Activated T-helper 1 cell treated with anti-CD3 and anti-CD28 coated beads, Interleukin-2, amount 50 U/mL, for 16 hours (primary cell): ENCODE measurements at regions not wholly inside any gene's neighbourhood (a gene's known extent, or its start where the extent isn't known, plus 50 kb on each side); places are given as distances from the start of the nearest gene placed in this dataset.
"Not testable (repeated sequence)": the region's sequence is repeated elsewhere in the genome, so short reads cannot be mapped to it uniquely, and the experiment has no call there.

Experiments used
- DNase-seq, 2 donors: peaks; one replicate each; pipeline ENCODE4 v3.0.0-alpha.2; 2020; ENCODE audit warnings: low read depth in 1 of 2, low spot score in 1 of 2

DNA sequence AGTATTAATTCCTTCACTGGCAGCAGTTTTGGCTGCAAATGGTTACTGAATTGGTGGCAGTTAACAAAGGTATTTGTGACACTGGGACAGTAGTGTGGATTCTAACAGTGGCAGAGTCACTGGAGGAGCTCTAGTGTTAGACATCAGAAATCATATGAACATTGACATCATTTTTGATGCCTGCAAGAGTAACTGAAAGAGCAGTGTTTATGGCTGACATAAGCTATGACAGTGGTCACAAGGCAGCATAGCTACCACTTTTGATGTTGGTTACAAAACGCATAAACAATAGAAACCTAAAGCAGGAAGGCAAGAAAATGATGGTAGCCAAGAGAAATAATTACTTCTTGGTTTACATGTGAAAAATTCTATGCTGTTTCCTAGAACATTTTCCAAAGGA, 326.7 kb upstream of the MAN1A1 start:
- no peak for DNase-seq

DNA sequence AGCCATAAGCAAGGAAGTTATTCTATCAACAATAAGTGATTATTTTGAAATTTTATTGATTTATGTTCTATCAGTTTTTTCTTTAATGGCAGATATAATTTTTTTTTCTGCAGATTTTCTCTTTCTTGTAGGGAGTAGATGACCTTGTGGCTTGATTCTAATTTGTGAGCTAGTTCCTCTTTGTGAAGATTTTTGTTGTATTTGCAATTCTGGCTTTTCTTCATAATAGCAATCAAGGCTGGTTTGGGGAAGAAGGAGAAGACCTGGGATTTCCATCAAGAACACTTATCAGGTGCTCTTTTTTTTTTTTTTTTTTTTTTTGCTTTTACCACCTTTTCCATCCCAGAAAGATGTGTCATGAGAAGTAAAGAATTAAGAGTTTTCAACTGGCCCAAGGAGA, 324.2 kb upstream of the MAN1A1 start:
- DNase-seq: no peak

DNA sequence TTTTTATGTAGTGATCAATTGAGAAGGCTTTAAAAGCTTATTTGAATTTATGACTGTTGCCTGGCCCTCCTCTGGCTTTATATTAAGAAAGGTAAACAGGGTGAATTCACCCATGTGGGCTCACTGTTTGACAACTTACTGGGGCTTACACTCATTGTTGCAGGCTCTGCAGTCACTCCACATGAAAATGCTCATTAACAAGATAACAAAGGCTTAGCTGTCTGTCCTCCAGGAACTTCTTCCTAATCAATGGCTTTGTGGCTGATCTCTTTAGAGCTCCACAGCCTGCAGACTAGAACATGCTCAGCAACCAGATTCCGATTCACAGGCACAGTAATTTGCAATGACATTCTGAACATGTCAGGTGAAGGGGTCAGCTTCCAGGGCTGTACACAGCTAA, 323.2 kb upstream of the MAN1A1 start:
- DNase-seq: no peak

DNA sequence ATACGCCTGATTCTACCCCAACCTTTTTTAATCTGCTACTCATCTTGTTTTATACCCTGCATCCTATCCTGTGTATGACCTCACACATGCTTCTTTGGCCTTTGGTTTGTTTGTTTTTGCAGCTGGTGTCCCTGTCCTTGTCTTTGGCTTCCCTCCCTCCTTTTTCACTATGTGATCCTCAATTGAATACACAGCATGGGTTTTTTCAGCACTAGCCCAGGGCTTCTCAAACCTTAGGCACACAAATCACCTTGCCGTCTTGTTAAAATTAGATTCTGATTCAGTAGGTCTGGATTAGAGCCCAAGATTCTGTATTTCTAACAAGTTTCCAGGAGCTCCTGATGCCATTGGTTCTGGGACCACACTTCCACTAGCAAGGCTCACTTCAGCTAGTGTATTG, 321.5 kb upstream of the MAN1A1 start:
- no peak for DNase-seq

DNA sequence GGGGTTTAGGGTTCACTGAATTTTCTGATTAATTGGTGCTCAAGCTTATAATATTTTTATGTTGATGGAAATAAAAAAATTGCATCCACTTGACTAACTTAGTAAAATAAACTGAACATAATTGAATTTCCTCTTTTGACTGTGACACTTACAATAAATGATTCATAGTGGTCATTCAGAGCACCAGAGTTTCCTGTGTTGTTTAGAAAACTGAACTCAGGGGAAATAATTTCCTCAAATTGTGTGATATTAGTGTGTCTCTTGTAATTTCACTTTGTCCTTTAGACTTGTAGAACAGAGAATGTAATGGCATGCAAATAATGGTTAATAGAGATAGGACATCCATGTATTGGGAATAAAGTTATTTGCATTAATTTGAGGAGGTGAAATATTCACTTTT, 319.7 kb upstream of the MAN1A1 start:
- DNase-seq: no peak

DNA sequence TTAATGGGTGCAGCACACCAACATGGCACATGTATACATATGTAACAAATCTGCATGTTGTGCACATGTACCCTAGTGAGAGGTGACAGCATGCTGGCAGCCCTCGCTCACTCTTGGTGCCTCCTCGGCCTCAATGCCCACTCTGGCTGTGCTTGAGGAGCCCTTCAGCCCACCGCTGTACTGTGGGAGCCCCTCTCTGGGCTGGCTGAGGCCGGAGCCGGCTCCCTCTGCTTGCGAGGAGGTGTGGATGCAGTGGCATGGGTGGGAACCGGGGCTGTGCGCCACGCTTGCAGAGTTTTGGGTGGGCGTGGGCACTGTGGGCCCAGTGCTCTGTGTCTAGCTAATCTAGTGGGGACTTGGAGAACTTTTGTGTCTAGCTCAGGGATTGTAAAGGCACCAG, 315.9 kb upstream of the MAN1A1 start:
- not testable (repeated sequence) for DNase-seq

DNA sequence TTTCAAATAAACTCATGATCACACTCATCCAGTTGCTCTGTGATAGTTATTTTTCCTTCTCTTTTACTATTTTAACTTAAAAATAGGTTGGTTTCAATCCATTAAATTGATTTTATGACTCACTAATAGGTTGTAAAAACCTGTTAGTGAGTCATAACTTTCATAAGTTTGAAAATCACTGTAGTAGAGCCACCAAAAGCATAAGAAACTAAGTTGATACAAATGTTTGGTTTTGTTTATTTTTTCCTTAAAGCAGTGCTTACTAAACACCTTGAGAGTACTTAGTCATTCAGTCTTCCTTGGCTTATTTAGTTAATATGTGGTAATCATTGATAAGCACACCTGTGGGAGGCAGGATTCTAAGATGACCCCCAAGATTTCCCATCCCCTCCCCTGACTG, 312.1 kb upstream of the MAN1A1 start:
- DNase-seq: no peak

DNA sequence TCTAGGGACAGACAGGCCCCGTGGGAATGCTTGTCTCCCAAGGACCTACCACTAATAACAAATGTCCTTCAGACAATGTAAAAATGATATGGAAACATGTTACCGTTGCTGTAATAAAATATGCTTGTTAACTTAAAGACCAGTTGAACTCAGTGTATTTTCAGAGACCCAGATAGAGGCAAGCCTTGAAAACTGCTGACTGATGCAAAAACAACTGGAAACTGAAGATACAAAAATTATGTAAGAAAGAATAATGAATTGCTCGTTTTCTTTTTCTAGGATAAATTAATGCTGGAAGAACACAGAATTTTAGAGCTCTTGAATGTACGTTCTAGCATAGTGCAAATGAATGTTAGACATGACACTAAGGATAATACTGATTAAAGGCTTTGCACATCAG, 311.5 kb upstream of the MAN1A1 start:
- no peak for DNase-seq

DNA sequence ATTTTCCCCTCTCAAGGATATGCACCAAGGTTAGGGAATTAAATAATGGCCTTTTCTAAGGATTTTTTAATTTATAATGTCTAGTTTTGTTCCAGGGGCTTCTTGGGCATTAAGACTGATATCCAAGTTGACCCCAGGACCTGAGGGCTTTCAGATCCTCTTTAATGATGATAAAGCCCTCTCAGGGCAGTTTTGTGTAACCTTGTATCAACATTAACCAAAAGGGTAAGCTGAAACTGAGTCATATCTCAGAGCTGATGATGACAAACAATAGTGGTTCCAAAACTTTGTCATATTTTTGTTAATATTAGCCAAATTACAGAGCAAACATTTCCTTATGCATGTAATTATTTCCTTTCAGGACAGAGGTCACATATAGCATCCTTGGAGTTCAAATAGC, 309.4 kb upstream of the MAN1A1 start:
- no peak for DNase-seq

DNA sequence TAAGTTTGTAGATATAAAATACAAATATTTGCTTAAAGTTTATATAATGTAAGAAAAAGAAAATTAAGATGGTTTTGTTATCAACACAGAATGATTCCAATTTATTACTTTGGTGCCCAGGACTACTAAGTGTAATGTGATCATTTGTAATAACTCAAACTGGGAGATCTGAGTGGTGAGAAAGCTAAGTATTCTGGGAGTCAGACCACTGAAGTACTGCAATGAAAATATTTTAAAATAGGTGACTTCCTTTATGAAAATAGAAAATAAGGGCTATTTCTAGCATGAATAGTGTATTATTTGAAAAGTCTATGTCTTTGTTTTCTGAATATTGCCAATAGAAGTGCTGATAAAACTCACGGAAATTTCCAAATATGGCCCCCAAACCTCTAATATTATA, 305.6 kb upstream of the MAN1A1 start:
- no peak for DNase-seq

DNA sequence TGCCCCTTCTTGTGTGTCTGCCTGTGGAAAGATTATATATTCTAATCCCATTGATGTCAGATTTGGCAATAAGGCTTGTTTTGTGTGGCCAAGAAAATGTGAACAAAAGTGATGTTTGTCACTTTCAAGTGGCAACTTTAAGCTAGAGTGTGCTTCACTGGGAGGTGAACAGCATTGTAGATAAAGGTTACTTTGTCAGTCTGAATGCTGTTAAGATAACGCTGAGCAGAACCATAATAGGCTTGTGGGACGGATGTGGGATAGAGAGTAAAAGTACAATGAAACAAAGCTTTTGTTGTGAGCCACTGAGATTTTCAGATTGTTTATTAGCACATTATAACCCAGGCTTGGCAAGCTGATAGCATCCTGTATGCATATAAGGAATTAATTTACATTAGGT, 303.8 kb upstream of the MAN1A1 start:
- no peak for DNase-seq

DNA sequence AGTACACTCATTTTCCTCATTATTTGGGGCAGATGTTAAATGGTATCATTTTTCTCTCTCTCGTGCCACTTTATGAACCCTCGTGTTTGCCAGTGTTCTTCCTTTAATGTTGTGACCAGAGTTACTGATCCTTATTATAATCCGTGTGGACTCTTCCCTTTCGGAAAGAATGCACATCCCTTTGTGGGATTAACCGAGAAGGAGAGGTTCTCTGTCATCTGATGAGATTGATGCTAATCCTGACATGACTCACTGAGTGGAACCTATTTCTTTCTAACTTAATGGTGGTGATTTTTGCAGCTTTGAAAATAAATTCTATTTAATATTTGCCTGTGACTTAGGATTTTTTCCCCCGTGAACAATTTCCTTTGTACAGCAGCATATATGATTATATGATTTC, 300.0 kb upstream of the MAN1A1 start:
- DNase-seq: no peak

DNA sequence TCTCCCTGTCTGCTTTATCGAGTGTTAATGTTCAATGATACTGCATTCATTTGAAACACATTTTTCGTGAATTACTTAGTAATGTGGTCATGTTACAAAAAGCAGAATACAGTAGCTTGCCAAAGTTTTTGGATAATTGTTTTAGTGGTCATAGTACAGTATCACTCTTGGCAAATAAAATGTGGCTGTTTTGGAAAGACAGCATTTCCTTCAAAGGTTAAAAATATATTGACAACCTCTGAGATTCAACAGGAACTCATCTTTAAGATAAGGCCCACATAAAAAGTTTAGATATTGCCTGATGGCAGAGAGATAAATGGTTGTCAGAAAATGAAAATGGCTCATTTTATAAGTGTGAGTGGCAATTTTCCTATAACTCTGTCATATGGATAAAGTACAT, 297.7 kb upstream of the MAN1A1 start:
- DNase-seq: no peak

DNA sequence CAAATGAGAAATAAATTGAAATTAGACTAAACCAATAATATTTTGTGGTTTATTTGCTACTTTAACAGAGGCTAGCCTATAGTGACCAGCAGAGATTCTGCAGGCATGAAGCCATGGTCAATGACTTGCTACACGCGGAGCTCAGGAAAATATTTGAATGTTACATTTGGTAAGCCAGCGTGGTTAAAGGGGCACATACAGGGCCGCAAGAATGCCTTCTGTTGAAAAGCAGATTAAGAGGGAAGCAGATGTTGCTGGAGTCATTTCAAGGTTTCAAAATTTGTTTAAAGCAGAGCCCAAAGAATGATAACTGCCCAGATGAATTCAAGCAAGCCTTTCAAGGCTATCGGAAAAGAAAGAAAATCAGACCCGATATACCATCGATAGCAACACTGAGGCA, 294.3 kb upstream of the MAN1A1 start:
- no peak for DNase-seq

DNA sequence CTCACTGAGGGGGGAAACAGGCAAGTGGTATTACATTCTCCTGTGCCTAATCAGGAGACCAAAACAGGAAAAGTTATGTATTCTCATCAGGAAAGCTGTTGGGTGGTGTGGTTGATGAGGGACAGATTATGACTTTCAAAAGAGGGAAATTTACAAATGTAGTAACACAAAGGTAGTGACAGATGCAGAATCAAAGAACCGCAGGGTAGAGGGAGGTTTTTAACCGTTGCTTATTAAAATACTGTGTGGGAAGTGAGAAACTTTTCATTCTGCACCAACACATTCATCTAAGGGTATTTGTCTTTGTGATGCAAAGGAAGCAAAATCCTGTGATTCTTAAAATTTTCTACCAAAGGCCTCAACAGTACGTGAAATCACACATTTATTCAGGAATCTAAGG, 288.2 kb upstream of the MAN1A1 start:
- no peak for DNase-seq

DNA sequence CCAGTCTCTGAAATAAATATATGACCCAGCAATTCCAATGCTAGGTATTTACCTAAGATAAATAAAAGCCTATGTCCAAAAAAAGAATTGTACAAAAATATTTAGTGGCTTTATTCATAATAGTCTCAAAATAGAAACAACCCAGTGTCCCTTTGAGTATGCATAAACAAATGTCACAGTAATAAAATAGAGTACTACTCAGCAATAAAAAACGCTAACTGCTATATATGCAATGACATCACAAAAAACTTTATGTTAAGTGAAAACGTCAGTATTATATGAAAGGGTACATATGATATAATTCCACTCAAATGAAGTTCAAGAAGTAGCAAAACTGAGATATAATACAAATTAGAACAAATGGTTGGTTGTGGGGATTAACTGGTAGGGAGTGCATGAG, 286.5 kb upstream of the MAN1A1 start:
- DNase-seq: no peak

DNA sequence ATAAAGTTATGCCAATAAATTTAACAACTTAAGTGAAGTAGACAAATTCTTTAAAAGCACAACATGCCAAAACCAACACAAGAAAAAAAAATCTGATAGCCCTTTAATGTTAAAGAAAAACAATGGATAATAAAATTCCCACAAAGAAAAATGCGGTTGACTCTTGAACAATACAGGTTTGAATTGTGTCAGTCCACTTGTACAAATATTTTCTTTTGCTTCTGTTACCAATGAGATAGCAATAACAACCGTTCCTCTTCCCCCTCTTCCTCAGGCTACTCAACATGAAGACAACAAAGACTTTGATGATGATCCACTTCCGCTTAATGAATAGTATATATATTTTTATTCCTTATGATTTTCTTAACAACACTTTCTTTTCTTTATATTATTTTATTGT, 283.9 kb upstream of the MAN1A1 start:
- DNase-seq: no peak

DNA sequence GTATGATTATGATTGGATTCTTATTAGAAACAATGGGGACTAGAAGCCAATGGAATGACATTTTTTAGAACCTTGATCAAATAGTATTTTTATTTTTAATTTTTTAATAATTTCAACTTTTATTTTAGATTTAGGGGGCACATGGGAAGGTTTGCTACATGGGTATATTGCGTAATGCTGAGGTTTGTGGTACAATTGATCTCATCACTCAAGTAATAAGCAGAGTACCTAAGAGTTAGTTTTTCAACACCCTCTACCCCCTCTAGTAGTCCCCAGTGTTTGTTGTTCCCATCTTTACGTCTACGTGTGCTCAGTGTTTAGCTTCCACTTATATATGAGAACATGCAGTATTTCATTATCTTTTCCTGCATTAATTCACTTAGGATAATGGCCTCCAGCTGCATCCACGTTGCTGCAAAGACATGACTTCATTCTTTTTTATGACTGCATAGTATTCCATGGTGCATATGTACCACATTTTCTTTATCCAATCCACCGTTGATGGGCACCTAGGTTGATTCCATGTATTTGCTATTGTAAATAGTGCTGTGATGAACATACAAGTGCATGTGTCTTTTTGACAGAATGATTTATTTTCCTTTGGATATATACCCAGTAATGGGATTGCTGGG, 281.1 kb upstream of the MAN1A1 start:
- DNase-seq: no peak

DNA sequence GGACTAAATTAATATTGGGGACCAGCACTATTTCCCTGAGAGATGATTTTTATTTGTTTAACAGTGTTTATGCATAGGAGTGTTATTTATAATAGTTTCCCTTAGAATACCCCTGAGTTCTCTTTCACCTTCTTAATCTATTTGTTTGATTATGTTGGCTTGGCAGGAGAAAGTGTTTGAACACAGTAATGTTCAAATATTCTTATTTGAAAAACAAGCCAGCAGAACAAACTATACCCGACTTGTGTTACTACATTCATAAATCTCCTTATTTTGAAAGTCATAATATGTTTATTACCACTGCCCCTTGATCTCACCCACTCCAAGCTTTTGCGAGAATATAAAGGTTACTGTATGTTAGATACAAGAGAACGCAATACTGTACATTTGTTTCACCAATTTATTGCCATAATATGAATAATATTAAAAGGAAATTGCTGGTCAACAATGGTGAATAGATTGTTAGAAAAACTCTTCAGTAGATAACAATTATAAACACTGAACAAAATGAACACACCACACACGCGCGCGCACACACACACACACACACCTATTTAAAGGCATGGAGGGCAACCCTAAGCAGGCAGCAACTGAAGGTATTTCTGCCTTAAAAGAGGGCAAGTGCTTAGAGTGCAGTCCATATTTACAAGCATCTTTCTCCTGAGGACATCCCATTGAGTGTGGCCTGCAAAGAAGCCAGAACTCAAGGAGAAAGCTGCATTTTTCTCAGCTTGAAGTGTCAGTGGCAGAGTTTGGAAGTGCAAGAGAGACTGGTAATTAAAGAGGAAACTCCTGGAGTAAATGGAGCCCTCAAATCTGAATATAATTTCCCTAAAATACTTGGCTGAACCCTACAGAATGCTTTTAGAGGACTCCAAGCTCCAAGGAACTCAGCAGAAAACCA, 279.4 kb upstream of the MAN1A1 start:
- no peak for DNase-seq

DNA sequence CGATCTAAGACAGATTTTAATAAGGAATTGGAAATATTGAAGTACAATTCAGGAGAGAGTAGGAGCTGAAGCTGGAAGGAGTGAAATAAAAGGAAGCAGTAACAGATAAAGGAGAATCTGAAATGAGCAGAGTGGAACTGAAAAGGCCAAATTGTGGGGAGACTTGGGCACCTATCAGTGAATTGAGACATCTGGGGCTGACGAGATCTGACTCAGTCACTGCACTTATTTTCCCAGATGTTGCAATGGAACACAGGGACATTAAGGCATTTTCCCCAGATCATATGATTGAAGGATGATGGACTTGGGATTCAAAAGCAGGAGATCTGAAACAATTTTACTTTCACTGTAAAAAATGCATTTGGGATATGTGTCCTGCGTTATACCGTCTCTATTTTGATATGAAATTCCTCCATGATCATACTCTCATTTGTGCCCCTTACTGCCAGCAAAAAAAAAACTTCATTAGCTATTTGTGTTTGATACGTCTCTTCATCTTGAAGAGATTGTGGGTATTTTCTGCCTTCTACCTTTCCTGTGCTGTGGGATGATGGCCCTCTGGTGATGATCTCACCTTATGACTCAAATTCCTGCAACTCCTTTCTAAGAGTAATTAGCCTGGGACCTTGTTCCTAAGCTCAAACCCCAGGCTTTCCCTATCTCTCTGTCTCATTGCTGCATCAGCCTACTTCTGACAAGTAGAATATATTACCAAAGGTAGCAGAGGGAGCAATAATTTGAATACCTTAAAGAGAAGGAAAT, 278.5 kb upstream of the MAN1A1 start:
- DNase-seq: no peak

DNA sequence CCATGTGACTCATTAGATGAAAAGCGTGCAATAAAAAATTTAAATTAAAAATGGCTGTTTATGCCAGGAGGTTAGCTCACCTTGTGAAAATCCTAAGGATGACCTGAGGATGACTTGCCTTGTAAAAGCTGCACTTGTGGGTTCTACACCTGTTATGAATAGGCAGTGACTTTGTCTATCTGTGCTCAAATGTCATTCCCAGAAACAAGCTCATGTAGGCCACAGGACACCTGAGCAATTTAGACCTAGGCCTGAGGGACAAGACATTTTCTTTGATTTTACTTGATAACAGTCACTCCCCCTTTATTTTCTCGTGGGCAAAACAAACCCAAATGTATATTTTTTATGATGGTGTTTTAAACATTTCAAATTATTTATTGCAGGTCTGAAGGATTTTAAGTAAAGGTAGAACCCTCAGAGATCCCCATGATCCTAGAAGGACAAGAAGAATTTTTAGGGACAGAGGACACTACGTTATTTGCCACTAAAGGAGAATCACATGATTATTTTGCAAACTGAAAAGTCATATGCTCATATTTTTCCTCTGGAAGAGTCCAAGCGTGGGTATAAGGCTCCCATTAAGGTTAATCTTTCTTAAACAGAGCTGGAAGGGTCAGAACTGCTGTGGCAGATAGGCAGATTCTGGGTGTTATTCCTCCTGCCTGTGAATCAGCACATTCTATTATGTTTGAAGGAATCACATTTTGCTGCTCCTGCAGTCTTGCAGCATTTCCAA, 277.5 kb upstream of the MAN1A1 start:
- DNase-seq: no peak
